ENCODE measurements at regions not wholly inside any gene's neighbourhood (a gene's known extent, or its start where the extent isn't known, plus 50 kb on each side); places are given as distances from the start of the nearest gene placed in this dataset.

DNA sequence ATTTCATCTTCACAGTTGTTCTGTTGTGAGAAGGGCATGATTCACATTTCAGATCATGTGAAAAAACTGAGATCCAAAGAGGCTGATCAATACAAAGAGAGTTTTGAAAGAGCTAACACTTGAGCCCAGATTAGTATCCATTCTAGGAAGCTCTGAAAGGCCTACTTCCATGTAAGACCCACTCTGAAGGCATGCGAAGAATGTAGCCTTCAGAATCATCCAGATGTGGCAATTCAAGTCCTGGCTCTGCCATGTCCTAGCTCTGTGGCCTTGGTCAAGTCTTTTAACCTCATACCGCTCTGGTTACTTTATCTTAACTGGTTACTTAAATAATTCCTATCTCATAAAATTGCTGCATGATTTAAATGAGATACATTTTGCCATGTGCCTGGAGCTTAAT lies 111.1 kb downstream of the FZD1 start:
- no peak for TF ChIP-seq EZH2phosphoT487 (conservative IDR thresholded peaks at IDR 0.05; ENCODE audit: low read length)
- TF ChIP-seq, protein P1, sequence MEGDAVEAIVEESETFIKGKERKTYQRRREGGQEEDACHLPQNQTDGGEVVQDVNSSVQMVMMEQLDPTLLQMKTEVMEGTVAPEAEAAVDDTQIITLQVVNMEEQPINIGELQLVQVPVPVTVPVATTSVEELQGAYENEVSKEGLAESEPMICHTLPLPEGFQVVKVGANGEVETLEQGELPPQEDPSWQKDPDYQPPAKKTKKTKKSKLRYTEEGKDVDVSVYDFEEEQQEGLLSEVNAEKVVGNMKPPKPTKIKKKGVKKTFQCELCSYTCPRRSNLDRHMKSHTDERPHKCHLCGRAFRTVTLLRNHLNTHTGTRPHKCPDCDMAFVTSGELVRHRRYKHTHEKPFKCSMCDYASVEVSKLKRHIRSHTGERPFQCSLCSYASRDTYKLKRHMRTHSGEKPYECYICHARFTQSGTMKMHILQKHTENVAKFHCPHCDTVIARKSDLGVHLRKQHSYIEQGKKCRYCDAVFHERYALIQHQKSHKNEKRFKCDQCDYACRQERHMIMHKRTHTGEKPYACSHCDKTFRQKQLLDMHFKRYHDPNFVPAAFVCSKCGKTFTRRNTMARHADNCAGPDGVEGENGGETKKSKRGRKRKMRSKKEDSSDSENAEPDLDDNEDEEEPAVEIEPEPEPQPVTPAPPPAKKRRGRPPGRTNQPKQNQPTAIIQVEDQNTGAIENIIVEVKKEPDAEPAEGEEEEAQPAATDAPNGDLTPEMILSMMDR (IDR thresholded peaks at IDR 0.05; ENCODE audit: insufficient read depth, low read length, poor library complexity, severe bottlenecking), result no peak

DNA sequence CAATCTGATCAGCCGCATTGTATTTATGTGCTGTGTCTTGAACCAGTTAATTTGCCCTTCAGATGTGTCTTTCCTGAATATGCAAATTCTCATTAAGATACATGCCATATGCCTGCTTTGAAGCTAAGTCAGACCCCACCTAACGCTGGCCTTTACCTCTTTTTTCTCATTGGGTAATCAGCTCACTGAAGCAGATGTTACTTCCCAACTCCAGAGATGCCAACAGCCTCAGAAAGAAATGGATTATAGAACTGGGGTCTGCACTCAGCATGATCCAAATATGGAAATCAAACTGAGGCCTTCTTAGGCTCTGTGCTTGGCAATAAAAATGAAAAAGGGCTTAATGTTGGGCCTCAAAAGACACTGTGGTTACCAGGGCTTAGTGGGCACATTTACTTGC lies 113.9 kb downstream of the FZD1 start:
- no peaks in the 10 kb centered on the region for H3K9me3 ChIP-seq (ENCODE audit: insufficient read depth, low read length)
- H3F3A ChIP-seq (ENCODE audit: insufficient read depth), result no peaks in the 10 kb centered on the region
- no peaks in the 10 kb centered on the region for H4K20me1 ChIP-seq (ENCODE audit: low read depth, low read length)
- H3K36me3 ChIP-seq (ENCODE audit: low read length), result no peaks in the 10 kb centered on the region
- no peaks in the 10 kb centered on the region for H3K79me2 ChIP-seq (ENCODE audit: insufficient read depth, low read length)
- no peaks in the 10 kb centered on the region for H3K9me2 ChIP-seq (replicated peaks; ENCODE audit: insufficient read depth, low read length)
- no peak overlapping the region for H3K9ac ChIP-seq (ENCODE audit: low read length)
- H2AFZ ChIP-seq (ENCODE audit: low read depth, low read length, severe bottlenecking), result no peak overlapping the region
- H3K27me3 ChIP-seq (ENCODE audit: low read length), result no peaks in the 10 kb centered on the region
- TF ChIP-seq EZH2phosphoT487 (conservative IDR thresholded peaks at IDR 0.05; ENCODE audit: low read length), result no peak
- TF ChIP-seq, protein P1 (IDR thresholded peaks at IDR 0.05; ENCODE audit: insufficient read depth, low read length, poor library complexity, severe bottlenecking), result no peak
- H3K4me2 ChIP-seq (ENCODE audit: low read depth, low read length, poor library complexity, severe bottlenecking), result no peak overlapping the region
- no peak overlapping the region for H3K4me3 ChIP-seq (ENCODE audit: insufficient read depth, low read length, poor library complexity, severe bottlenecking)
- no peak overlapping the region for H3K27ac ChIP-seq (ENCODE audit: low read depth, low read length)

More for the DNA sequence above, 111.1 kb downstream of the FZD1 start:
- Histone ChIP-seq H3K9me3 (ENCODE audit: insufficient read depth, low read length) (no peaks in the 10 kb centered on the region), H2AFZ (ENCODE audit: low read depth, low read length, severe bottlenecking) (no peak overlapping the region), H3K9ac (ENCODE audit: low read length) (no peak overlapping the region), H3K4me2 (ENCODE audit: low read depth, low read length, poor library complexity, severe bottlenecking) (no peak overlapping the region), H3K79me2 (ENCODE audit: insufficient read depth, low read length) (no peaks in the 10 kb centered on the region), H3K27me3 (ENCODE audit: low read length) (no peaks in the 10 kb centered on the region), H3K4me3 (ENCODE audit: insufficient read depth, low read length, poor library complexity, severe bottlenecking) (no peak overlapping the region), H3K27ac (ENCODE audit: low read depth, low read length) (no peak overlapping the region), H3K36me3 (ENCODE audit: low read length) (no peaks in the 10 kb centered on the region), H4K20me1 (ENCODE audit: low read depth, low read length) (no peaks in the 10 kb centered on the region), H3K9me2 (replicated peaks; ENCODE audit: insufficient read depth, low read length) (no peaks in the 10 kb centered on the region), H3F3A (ENCODE audit: insufficient read depth) (no peaks in the 10 kb centered on the region)

DNA sequence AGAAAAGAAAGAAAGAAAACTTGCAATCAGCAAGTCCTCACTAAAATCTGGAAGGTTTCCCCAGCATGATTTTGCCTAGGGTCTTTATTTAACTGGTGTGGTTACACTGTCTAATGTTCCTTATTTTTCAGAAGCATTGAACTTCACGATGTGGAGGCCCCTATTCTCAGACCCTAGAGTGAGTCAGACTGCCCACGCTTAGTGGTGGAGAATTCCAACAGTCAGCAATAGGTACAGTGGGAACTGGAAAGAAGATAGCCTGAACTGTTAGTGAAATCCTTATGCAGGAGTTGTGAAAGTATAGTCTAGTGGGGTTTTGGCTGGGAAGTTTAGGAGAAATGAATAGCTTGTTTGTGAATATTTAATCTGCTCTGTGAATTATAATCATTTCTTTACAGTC lies 115.0 kb downstream of the FZD1 start:
- Histone ChIP-seq H3K4me2 (ENCODE audit: low read depth, low read length, poor library complexity, severe bottlenecking) (no peak overlapping the region), H3K9me3 (ENCODE audit: insufficient read depth, low read length) (no peaks in the 10 kb centered on the region), H3K36me3 (ENCODE audit: low read length) (no peaks in the 10 kb centered on the region), H4K20me1 (ENCODE audit: low read depth, low read length) (no peaks in the 10 kb centered on the region), H3K79me2 (ENCODE audit: insufficient read depth, low read length) (no peaks in the 10 kb centered on the region), H2AFZ (ENCODE audit: low read depth, low read length, severe bottlenecking) (no peak overlapping the region), H3K27ac (ENCODE audit: low read depth, low read length) (no peak overlapping the region), H3K27me3 (ENCODE audit: low read length) (no peaks in the 10 kb centered on the region), H3K9me2 (replicated peaks; ENCODE audit: insufficient read depth, low read length) (no peaks in the 10 kb centered on the region), H3K4me3 (ENCODE audit: insufficient read depth, low read length, poor library complexity, severe bottlenecking) (no peak overlapping the region), H3F3A (ENCODE audit: insufficient read depth) (no peaks in the 10 kb centered on the region), H3K9ac (ENCODE audit: low read length) (no peak overlapping the region)
- no peak for TF ChIP-seq EZH2phosphoT487 (conservative IDR thresholded peaks at IDR 0.05; ENCODE audit: low read length)
- TF ChIP-seq, protein P1 (IDR thresholded peaks at IDR 0.05; ENCODE audit: insufficient read depth, low read length, poor library complexity, severe bottlenecking), result no peak

Data from SU-DHL-6 (cell line).